GM23248 (cell line): ENCODE measurements at regions not wholly inside any gene's neighbourhood (a gene's known extent, or its start where the extent isn't known, plus 50 kb on each side); places are given as distances from the start of the nearest gene placed in this dataset.

Experiments used
- DNase-seq: peaks from one replicate; pipeline ENCODE4 v3.0.0-alpha.2; 2015
- H2AFZ ChIP-seq: fragments of 200-600 bp; sonication (generic); 2 replicates; pipeline ENCODE4 v1.6.1; 2016; ENCODE audit warnings: antibody characterized with exemption
- H3F3A ChIP-seq: fragments of 200-600 bp; sonication (generic); 2 replicates; pipeline ENCODE4 v1.6.1; 2016; ENCODE audit warnings: mild to moderate bottlenecking, antibody characterized with exemption, mixed run types; ENCODE audit not compliant: insufficient read depth
- H3K27ac ChIP-seq: fragments of 200-600 bp; sonication (generic); 2 replicates; pipeline ENCODE4 v1.5.1; 2016; ENCODE audit warnings: mild to moderate bottlenecking
- H3K27me3 ChIP-seq: fragments of 200-600 bp; sonication (generic); replicated peaks from 2 replicates; pipeline ENCODE4 v1.6.1; 2016; ENCODE audit warnings: mild to moderate bottlenecking; ENCODE audit not compliant: insufficient read depth
- H3K36me3 ChIP-seq: fragments of 200-600 bp; sonication (generic); 2 replicates; pipeline ENCODE4 v1.6.1; 2016; ENCODE audit warnings: low read depth, mild to moderate bottlenecking
- H3K4me1 ChIP-seq: fragments of 200-600 bp; sonication (generic); 2 replicates; pipeline ENCODE4 v1.6.1; 2016; ENCODE audit warnings: mild to moderate bottlenecking; ENCODE audit not compliant: insufficient read depth
- H3K4me2 ChIP-seq: fragments of 200-600 bp; sonication (generic); one replicate; pipeline ENCODE4 v1.6.1; 2016; ENCODE audit warnings: mild to moderate bottlenecking; ENCODE audit not compliant: unreplicated experiment
- H3K4me3 ChIP-seq: fragments of 200-600 bp; sonication (generic); 2 replicates; pipeline ENCODE4 v1.5.1; 2016; ENCODE audit warnings: mild to moderate bottlenecking
- H3K79me2 ChIP-seq: fragments of 200-600 bp; sonication (generic); 2 replicates; pipeline ENCODE4 v1.6.1; 2016; ENCODE audit warnings: mild to moderate bottlenecking; ENCODE audit not compliant: insufficient read depth
- H3K9ac ChIP-seq: fragments of 200-600 bp; sonication (generic); 2 replicates; pipeline ENCODE4 v1.6.1; 2016; ENCODE audit warnings: mild to moderate bottlenecking
- H3K9me2 ChIP-seq: fragments of 200-600 bp; sonication (generic); 2 replicates; pipeline ENCODE4 v1.6.1; 2016; ENCODE audit warnings: mixed run types, mild to moderate bottlenecking, moderate library complexity; ENCODE audit not compliant: insufficient read depth
- H3K9me3 ChIP-seq: fragments of 200-600 bp; sonication (generic); one replicate; pipeline ENCODE4 v1.6.1; 2017; ENCODE audit warnings: low read depth
- H4K20me1 ChIP-seq: fragments of 200-600 bp; sonication (generic); 2 replicates; pipeline ENCODE4 v1.6.0; 2016; ENCODE audit not compliant: insufficient read depth
- EZH2 ChIP-seq: fragments of 200-600 bp; sonication (generic); IDR thresholded peaks from 2 replicates; pipeline ENCODE4 v1.6.1; 2018; ENCODE audit warnings: antibody characterized with exemption, mild to moderate bottlenecking; ENCODE audit not compliant: insufficient read depth, poor library complexity, severe bottlenecking
- EZH2phosphoT487 ChIP-seq: fragments of 200-600 bp; sonication (generic); IDR thresholded peaks from 2 replicates; pipeline ENCODE4 v1.6.1; 2018; ENCODE audit warnings: antibody characterized with exemption, moderate library complexity, mild to moderate bottlenecking, low read depth; ENCODE audit not compliant: insufficient read depth
- WGBS, 2 experiments: methylation state at CpG; one replicate each; pipeline ENCODE4 v1.1.6; 2015 to 2017; ENCODE audit warnings: low lambda C conversion rate in 2 of 2, low coverage in 1 of 2; ENCODE audit errors: missing lambda C conversion rate in 2 of 2; 5-methylcytosine and 5-hydroxymethylcytosine counted together
- in situ Hi-C: fragments of 300-500 bp; cut with MboI; formaldehyde crosslinking; loops from 2 replicates; pipeline ENCODE4 v1.15.0; 2020

DNA sequence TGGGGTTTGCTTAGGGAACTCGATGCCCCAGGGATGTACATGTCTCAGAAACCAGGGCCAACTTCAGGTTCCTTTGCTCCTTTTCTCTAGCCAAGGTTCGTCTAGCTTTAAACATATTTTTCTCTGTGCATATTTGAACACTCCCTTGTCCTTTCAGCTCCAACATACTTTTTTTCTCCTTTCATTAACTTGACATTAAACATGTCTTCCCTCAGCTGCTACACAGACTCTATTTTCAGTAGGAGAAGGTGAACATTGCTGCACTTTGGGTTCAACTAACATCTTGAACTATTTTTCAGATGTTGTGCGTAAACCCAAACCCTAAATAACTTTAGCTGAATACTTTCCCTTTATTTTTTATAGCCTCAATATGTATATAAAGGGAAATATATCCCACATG is 212.9 kb downstream of the MTX2 start:
- Histone ChIP-seq H4K20me1 (no peaks in the 10 kb centered on the region), H3K4me3 (no peak overlapping the region), H3F3A (no peaks in the 10 kb centered on the region), H3K9ac (no peak overlapping the region), H3K36me3 (no peaks in the 10 kb centered on the region), H2AFZ (no peak overlapping the region), H3K27me3 (no peaks in the 10 kb centered on the region; the same call in 1 of the 2 replicates), H3K4me2 (no peak overlapping the region), H3K79me2 (no peaks in the 10 kb centered on the region), H3K27ac (no peak overlapping the region), H3K9me3 (no peaks in the 10 kb centered on the region), H3K9me2 (no peaks in the 10 kb centered on the region), H3K4me1 (no peaks in the 10 kb centered on the region)
- 75 to 85% methylated on average over 3 of the region's 3 CpGs for whole genome bisulfite sequencing, 2 experiments
- no peak for DNase-seq
- TF ChIP-seq EZH2 (no peak), EZH2phosphoT487 (no peak)
- in situ Hi-C loops = no loop called here

DNA sequence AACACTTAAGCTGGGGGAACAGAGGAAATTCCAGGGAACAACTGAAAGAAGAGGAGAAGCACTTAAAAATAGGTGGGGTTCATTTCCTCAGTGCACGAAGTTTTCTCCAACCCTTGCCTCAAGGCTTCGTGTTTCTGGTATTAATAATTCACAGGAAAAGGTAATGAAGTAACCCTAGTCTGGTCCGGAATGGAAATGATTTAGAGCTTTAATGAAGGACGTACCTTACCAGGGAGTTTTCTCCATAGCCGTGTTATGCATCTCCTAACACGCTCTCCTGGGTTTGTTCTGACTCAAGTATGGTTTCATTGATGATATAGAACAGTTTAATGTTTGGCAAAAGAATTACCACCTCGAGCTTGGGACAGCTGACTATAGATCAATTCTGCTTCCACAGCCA is 214.2 kb downstream of the MTX2 start:
- no peaks in the 10 kb centered on the region for H3K36me3 ChIP-seq
- in situ Hi-C loops = no loop called here
- 61 to 68% methylated on average over 7 of the region's 7 CpGs for WGBS, 2 experiments
- no peak overlapping the region for H3K4me3 ChIP-seq
- H3K79me2 ChIP-seq = no peaks in the 10 kb centered on the region
- no peaks in the 10 kb centered on the region for H4K20me1 ChIP-seq
- peaks cover 6% of the 10 kb centered on the region for H3K4me1 ChIP-seq
- no peak overlapping the region for H3K27ac ChIP-seq
- DNase-seq = no peak
- no peak for TF ChIP-seq EZH2phosphoT487
- TF ChIP-seq EZH2 = no peak
- peaks cover 6% of the 10 kb centered on the region for H3F3A ChIP-seq
- no peaks in the 10 kb centered on the region; the same call in 1 of the 2 replicates for H3K27me3 ChIP-seq
- no peaks in the 10 kb centered on the region for H3K9me2 ChIP-seq
- H3K9me3 ChIP-seq = no peaks in the 10 kb centered on the region
- H2AFZ ChIP-seq = no peak overlapping the region
- no peak overlapping the region for H3K9ac ChIP-seq
- no peak overlapping the region for H3K4me2 ChIP-seq

DNA sequence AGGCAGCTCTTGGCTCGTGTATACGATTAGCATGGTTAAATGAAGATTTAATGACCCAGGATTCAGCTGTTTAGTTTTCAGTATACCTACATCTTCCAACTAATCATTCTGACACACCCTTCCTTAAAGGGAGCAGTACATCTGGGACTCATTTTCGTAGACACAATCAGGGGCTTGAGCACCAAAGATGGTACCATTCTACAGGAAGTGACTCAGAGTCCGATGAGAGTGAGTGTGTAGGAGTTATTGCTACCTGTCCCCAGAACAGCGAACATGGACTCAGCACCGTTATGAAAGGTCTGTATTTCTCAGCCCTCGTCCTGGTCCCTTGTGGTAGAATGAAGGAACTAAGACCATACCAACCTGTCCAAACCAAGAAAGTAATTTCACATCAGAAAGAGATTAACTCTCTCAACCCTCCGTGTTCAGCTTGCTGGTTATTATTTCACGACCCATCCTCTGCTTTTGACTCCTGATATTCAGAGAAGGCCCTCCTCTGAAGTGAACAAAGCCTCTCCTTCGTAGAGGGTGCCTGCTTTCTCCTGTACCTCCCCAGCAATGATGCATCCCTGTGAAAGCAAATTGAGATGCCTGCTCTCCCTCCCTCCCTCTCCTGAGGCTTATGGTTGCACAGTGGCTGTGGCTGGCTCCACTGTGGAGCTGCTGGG is 214.8 kb downstream of the MTX2 start:
- Histone ChIP-seq H2AFZ (no peak overlapping the region), H3K9me2 (no peaks in the 10 kb centered on the region), H3K9ac (no peak overlapping the region), H3K27me3 (no peaks in the 10 kb centered on the region; the same call in 1 of the 2 replicates), H3F3A (peaks cover 12% of the 10 kb centered on the region), H3K27ac (no peak overlapping the region), H4K20me1 (no peaks in the 10 kb centered on the region), H3K79me2 (no peaks in the 10 kb centered on the region), H3K36me3 (no peaks in the 10 kb centered on the region), H3K4me1 (peaks cover 11% of the 10 kb centered on the region), H3K9me3 (no peaks in the 10 kb centered on the region), H3K4me3 (no peak overlapping the region), H3K4me2 (no peak overlapping the region)
- TF ChIP-seq EZH2 (no peak), EZH2phosphoT487 (no peak)
- WGBS, 2 experiments = 79 to 85% methylated on average over 10 of the region's 10 CpGs
- in situ Hi-C loops = no loop called here
- DNase-seq = no peak

DNA sequence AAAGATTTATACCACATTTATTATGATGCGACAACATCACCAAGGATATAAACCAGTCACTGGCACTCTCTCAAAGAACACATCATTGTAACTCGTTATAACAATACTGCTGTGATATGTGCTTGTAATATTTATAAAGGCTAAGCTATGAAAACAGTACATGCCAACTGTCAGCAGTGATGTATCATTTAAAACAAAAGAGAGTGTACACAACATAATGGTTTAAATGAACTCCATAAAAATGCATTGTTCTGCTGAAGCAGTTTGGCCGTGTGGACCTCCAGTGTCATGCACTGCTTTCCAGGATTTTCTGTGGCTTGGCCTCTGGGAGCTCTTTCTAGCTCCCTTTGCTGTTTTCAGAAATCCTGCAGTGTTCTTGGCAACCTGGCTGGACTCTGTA is 215.6 kb downstream of the MTX2 start:
- no peaks in the 10 kb centered on the region for H3K9me3 ChIP-seq
- H3K4me2 ChIP-seq = no peak overlapping the region
- peaks cover 19% of the 10 kb centered on the region for H3K4me1 ChIP-seq
- no peak overlapping the region for H3K9ac ChIP-seq
- WGBS, 2 experiments = 54 to 56% methylated on average over 3 of the region's 3 CpGs
- no peak overlapping the region for H3K4me3 ChIP-seq
- TF ChIP-seq EZH2phosphoT487 (no peak), EZH2 (no peak)
- H4K20me1 ChIP-seq = no peaks in the 10 kb centered on the region
- H3K79me2 ChIP-seq = no peaks in the 10 kb centered on the region
- no peak overlapping the region for H3K27ac ChIP-seq
- peaks cover 14% of the 10 kb centered on the region for H3F3A ChIP-seq
- DNase-seq = peak; percentile 41
- no peak overlapping the region for H2AFZ ChIP-seq
- in situ Hi-C loops = no loop called here
- no peaks in the 10 kb centered on the region for H3K9me2 ChIP-seq
- no peaks in the 10 kb centered on the region; the same call in 1 of the 2 replicates for H3K27me3 ChIP-seq
- H3K36me3 ChIP-seq = no peaks in the 10 kb centered on the region

DNA sequence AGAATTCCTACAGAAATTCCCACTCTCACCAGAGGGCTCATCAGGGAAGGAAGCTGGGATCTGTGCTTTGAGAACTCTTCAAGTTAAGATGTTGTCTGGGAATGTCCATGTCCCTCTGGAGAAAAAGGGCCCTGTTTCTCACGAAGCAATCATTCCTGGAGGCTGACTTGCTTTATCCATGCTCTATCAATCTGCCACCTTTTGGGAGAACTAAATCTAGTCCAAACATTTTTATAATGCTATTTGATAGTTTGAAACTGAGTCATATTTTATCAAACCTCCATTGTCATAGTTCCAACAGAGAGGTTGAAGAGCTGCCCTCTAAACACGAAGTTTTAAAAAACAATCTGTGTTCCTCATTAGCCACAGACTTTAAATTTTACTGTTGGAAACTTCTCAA is 219.2 kb downstream of the MTX2 start:
- Histone ChIP-seq H3K9ac (no peak overlapping the region), H3K79me2 (no peaks in the 10 kb centered on the region), H2AFZ (peak overlapping the region; percentile 1; the same call in 1 of the 2 replicates), H3K9me2 (no peaks in the 10 kb centered on the region; the same call in 1 of the 2 replicates), H3K27ac (peak overlapping the region; percentile 42), H3K27me3 (no peaks in the 10 kb centered on the region), H3F3A (peaks cover 38% of the 10 kb centered on the region), H4K20me1 (no peaks in the 10 kb centered on the region), H3K4me1 (peaks cover 40% of the 10 kb centered on the region), H3K4me2 (peak overlapping the region; percentile 40), H3K4me3 (0 out of 2 replicates have a peak overlapping the region, but pooled peaks have one; percentile 1), H3K36me3 (no peaks in the 10 kb centered on the region), H3K9me3 (no peaks in the 10 kb centered on the region)
- TF ChIP-seq EZH2phosphoT487 (no peak), EZH2 (no peak)
- in situ Hi-C loops = no loop called here
- peak; percentile 56 for DNase-seq
- 14 to 15% methylated on average over 2 of the region's 2 CpGs for WGBS, 2 experiments
